ENCODE measurements at regions not wholly inside any gene's neighbourhood (a gene's known extent, or its start where the extent isn't known, plus 50 kb on each side); places are given as distances from the start of the nearest gene placed in this dataset.

DNA sequence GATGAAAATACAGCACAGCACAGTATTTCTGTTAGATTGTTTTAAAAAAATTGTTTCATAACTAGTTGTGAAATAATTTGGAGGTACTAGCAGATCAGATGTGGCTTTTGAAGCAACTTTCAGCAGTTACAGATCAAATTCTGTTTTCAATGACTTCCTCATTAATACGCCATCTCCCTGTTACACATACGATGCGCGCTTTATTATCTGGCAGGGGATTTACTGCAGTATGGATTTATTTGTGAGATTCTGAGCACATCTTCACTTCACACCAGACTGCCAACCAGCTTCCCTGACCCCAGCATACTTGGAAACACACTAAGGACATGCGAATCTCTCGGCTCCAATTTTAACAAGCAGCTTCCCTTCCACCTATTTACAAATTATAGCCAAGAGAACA lies 235.5 kb upstream of the DIAPH2 start:
- TF ChIP-seq, protein P1, sequence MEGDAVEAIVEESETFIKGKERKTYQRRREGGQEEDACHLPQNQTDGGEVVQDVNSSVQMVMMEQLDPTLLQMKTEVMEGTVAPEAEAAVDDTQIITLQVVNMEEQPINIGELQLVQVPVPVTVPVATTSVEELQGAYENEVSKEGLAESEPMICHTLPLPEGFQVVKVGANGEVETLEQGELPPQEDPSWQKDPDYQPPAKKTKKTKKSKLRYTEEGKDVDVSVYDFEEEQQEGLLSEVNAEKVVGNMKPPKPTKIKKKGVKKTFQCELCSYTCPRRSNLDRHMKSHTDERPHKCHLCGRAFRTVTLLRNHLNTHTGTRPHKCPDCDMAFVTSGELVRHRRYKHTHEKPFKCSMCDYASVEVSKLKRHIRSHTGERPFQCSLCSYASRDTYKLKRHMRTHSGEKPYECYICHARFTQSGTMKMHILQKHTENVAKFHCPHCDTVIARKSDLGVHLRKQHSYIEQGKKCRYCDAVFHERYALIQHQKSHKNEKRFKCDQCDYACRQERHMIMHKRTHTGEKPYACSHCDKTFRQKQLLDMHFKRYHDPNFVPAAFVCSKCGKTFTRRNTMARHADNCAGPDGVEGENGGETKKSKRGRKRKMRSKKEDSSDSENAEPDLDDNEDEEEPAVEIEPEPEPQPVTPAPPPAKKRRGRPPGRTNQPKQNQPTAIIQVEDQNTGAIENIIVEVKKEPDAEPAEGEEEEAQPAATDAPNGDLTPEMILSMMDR (conservative IDR thresholded peaks at IDR 0.05): no peak
- TF ChIP-seq EZH2 (IDR thresholded peaks at IDR 0.05; ENCODE audit: low read depth): no peak
- no peak for DNase-seq
- no peaks in the 10 kb centered on the region for H4K20me1 ChIP-seq (ENCODE audit: insufficient read depth)
- H3K4me2 ChIP-seq: no peak overlapping the region
- intact Hi-C loops (cut with micrococcal nuclease; ENCODE audit: unreplicated experiment): no loop called here
- no peak overlapping the region for H3K27ac ChIP-seq
- no peaks in the 10 kb centered on the region for H3F3A ChIP-seq (ENCODE audit: insufficient read depth, low read depth)
- no peaks in the 10 kb centered on the region for H3K4me1 ChIP-seq (replicated peaks; ENCODE audit: insufficient read depth)
- H3K4me3 ChIP-seq: no peak overlapping the region
- H3K27me3 ChIP-seq (ENCODE audit: insufficient read depth, low read depth): no peaks in the 10 kb centered on the region
- H2AFZ ChIP-seq: no peak overlapping the region
- ChIA-PET POLR2A (ENCODE audit: unreplicated experiment) (no interaction called here), CTCF (no interaction called here)
- H3K9me2 ChIP-seq (ENCODE audit: insufficient read depth): no peaks in the 10 kb centered on the region
- BruUV-seq (replicated peaks): no TSS peak
- no peaks in the 10 kb centered on the region for H3K79me2 ChIP-seq (ENCODE audit: low read depth)
- no peaks in the 10 kb centered on the region for H3K9me3 ChIP-seq (ENCODE audit: insufficient read depth, low read depth)
- H3K36me3 ChIP-seq (ENCODE audit: low read depth): no peaks in the 10 kb centered on the region

DNA sequence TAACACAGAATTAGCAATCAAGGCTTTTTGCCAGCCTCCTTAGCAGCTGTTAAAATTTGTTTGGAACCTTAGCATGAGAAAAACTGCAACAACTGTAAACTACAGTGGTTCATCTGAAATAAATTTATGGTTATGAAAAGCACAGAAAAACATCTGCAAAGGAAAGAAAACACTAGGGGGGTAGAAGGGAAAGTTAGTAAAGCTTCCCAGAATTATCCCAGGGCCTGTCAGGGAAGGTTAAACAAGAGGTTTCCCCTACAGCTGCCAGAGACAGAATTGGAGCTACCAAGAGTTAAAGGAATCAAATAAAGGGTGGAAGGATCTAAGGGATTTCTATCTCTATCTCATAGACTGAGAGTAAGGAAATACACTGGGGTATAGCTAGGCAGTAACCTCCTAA lies 234.7 kb upstream of the DIAPH2 start:
- no peak overlapping the region for H3K4me3 ChIP-seq
- CTCF ChIA-PET: no interaction called here
- no peak for DNase-seq

DNA sequence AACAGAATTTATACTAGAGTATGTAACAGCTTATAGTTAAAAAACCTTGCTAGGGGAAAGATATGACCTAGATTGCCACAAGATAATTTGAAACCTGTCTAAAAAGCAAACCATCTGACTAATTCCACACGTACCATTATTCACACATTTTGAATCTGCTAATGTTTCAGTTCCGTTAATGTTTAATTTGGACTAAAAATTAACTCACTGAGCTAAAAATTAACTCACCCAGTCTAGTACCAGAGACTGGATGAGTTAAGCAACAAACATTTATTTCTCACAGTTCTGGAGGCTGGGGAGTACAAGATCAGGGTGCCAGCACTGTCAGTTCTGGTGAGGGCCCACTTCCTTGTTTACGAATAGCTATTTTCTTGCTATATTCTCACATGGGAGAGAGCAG lies 231.5 kb upstream of the DIAPH2 start:
- intact Hi-C loops (cut with micrococcal nuclease; ENCODE audit: unreplicated experiment): no loop called here
- Histone ChIP-seq H3K79me2 (ENCODE audit: low read depth) (no peaks in the 10 kb centered on the region), H4K20me1 (ENCODE audit: insufficient read depth) (no peaks in the 10 kb centered on the region), H3F3A (ENCODE audit: insufficient read depth, low read depth) (no peaks in the 10 kb centered on the region), H3K9me3 (ENCODE audit: insufficient read depth, low read depth) (no peaks in the 10 kb centered on the region), H3K4me1 (replicated peaks; ENCODE audit: insufficient read depth) (no peaks in the 10 kb centered on the region), H2AFZ (no peak overlapping the region), H3K4me3 (no peak overlapping the region), H3K4me2 (no peak overlapping the region), H3K27ac (no peak overlapping the region), H3K9me2 (ENCODE audit: insufficient read depth) (no peaks in the 10 kb centered on the region), H3K27me3 (ENCODE audit: insufficient read depth, low read depth) (no peaks in the 10 kb centered on the region), H3K36me3 (ENCODE audit: low read depth) (no peaks in the 10 kb centered on the region)
- ChIA-PET CTCF (no interaction called here), POLR2A (ENCODE audit: unreplicated experiment) (no interaction called here)
- BruUV-seq (replicated peaks): no TSS peak
- TF ChIP-seq, protein P1 (conservative IDR thresholded peaks at IDR 0.05): no peak
- no peak for TF ChIP-seq EZH2 (IDR thresholded peaks at IDR 0.05; ENCODE audit: low read depth)
- no peak for DNase-seq

More for the DNA sequence above, 234.7 kb upstream of the DIAPH2 start:
- no peaks in the 10 kb centered on the region for H4K20me1 ChIP-seq (ENCODE audit: insufficient read depth)
- no TSS peak for BruUV-seq (replicated peaks)
- H3K27ac ChIP-seq: no peak overlapping the region
- H2AFZ ChIP-seq: no peak overlapping the region
- POLR2A ChIA-PET (ENCODE audit: unreplicated experiment): no interaction called here
- TF ChIP-seq, protein P1 (conservative IDR thresholded peaks at IDR 0.05): no peak
- no peak for TF ChIP-seq EZH2 (IDR thresholded peaks at IDR 0.05; ENCODE audit: low read depth)
- H3K9me3 ChIP-seq (ENCODE audit: insufficient read depth, low read depth): no peaks in the 10 kb centered on the region
- H3K27me3 ChIP-seq (ENCODE audit: insufficient read depth, low read depth): no peaks in the 10 kb centered on the region
- H3K4me2 ChIP-seq: no peak overlapping the region
- intact Hi-C loops (cut with micrococcal nuclease; ENCODE audit: unreplicated experiment): no loop called here
- no peaks in the 10 kb centered on the region for H3F3A ChIP-seq (ENCODE audit: insufficient read depth, low read depth)
- no peaks in the 10 kb centered on the region for H3K4me1 ChIP-seq (replicated peaks; ENCODE audit: insufficient read depth)
- no peaks in the 10 kb centered on the region for H3K79me2 ChIP-seq (ENCODE audit: low read depth)
- H3K9me2 ChIP-seq (ENCODE audit: insufficient read depth): no peaks in the 10 kb centered on the region
- no peaks in the 10 kb centered on the region for H3K36me3 ChIP-seq (ENCODE audit: low read depth)

All from PC-9 (cell line).